Activated naive CD4-positive, alpha-beta T cell treated with anti-CD3 and anti-CD28 coated beads, Interleukin-2, amount 10 ng/mL, durations not matched to agents 7 days and 5 days (primary cell): ENCODE measurements at regions not wholly inside any gene's neighbourhood (a gene's known extent, or its start where the extent isn't known, plus 50 kb on each side); places are given as distances from the start of the nearest gene placed in this dataset.

ENCODE experiments used
- CTCF ChIA-PET: fragments of 350-600 bp; sonication (Branson Sonifier 250); formaldehyde crosslinking; loops from one replicate; lab custom pipeline; 2021; ENCODE audit warnings: antibody characterized with exemption; lab: Charles Lee
- DNase-seq: peaks from one replicate; pipeline ENCODE4 v3.0.0-alpha.2; 2020
- H3K27ac Mint-ChIP-seq: one replicate; pipeline ENCODE4 v1.8.0; 2021; ENCODE audit warnings: mild to moderate bottlenecking, moderate library complexity, mixed read lengths
- H3K27me3 Mint-ChIP-seq: one replicate; pipeline ENCODE4 v1.8.0; 2021; ENCODE audit warnings: mild to moderate bottlenecking, mixed read lengths
- H3K36me3 Mint-ChIP-seq: one replicate; pipeline ENCODE4 v1.8.0; 2021; ENCODE audit warnings: mixed read lengths
- H3K4me1 Mint-ChIP-seq: one replicate; pipeline ENCODE4 v1.8.0; 2021; ENCODE audit warnings: mixed read lengths
- H3K4me3 Mint-ChIP-seq: one replicate; pipeline ENCODE4 v1.8.0; 2021; ENCODE audit warnings: mild to moderate bottlenecking, moderate library complexity, mixed read lengths
- H3K9me3 Mint-ChIP-seq: one replicate; pipeline ENCODE4 v1.8.0; 2021; ENCODE audit warnings: mixed read lengths

DNA sequence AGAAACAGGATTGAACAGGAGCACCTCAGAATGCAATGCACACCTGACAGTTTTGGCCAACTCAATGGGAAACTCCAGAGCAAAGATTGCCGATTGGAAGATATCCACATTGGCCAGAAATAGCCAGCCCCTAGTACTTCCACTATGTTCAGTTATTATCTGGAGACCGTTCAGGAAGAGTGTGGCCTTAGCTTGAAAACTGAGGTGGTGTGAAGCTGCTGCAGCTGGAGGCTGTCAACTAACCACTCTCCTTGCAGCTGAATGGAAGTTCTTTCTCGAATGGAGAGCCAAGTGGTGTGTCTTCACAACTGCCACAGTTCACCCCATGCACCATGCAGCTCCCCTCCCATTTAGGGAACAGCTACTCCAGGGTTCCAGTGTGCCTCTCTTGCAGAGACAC lies 61.9 kb upstream of the DHX40 start:
- Mint-ChIP-seq H3K9me3 (no peaks in the 10 kb centered on the region), H3K36me3 (no peaks in the 10 kb centered on the region), H3K4me3 (no peak overlapping the region), H3K27ac (no peak overlapping the region), H3K27me3 (peaks cover 5% of the 10 kb centered on the region), H3K4me1 (no peaks in the 10 kb centered on the region)
- DNase-seq, result no peak
- CTCF ChIA-PET, result interaction anchor here (0.6 to 0.9 kb wide), 2 partner anchors 9 to 374 kb away, joined by 3 read pairs; no protein-coding TSS in a partner anchor

DNA sequence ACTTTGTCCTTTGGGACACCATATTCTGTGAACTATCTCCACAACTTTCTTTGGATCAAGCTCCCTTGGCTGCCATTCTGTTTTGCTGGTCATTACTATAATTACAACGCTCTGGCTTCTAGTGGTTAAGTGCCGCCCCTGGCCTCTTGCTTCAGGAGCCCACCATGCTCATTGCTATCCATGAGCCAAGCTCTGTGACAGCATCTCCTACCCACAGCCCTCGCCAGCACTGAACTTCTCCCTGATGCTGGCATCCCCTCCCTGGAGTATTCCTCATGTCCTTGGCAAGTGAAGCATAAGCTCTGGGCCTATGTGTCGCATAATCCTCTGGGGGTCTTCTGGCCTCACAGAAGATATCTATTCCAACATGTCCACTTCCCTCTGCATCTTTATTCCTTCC lies 60.6 kb upstream of the DHX40 start:
- no peaks in the 10 kb centered on the region for H3K4me1 Mint-ChIP-seq
- H3K4me3 Mint-ChIP-seq, result no peak overlapping the region
- no peak overlapping the region for H3K27ac Mint-ChIP-seq
- no peaks in the 10 kb centered on the region for H3K9me3 Mint-ChIP-seq
- CTCF ChIA-PET, result no interaction called here
- DNase-seq, result no peak
- H3K27me3 Mint-ChIP-seq, result peaks cover 3% of the 10 kb centered on the region
- H3K36me3 Mint-ChIP-seq, result no peaks in the 10 kb centered on the region

DNA sequence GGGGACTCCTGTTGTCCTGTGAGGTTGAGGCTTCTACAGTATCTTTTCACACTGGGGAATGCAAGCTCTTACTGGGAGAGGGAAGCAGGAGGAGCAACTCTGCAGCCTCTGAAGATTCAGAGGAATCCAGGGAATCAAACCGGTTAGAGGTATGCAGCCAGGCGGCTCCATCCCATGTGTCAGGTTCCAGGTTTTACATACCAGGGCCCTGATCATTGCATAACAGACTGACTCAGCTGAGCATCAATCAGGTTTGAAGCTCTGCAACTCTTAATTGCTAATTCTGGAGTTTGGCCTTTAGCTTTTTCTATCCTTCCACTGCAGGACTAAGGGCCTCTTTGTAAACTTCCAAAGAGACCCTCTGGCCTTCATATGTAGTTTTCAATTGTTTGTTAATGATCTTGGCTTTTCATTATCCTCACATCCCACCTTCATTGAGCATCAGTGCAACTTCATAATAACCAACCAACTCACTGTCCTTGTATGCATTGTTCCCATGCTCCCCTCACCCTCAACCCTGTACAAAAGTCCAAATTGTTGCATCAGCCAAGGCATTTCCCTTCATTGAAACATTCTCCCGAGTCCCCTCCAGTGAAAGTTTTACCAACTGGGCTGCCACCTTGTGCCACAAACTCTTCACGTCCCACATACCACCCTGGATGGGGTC lies 59.7 kb upstream of the DHX40 start:
- H3K27ac Mint-ChIP-seq, result no peak overlapping the region
- DNase-seq, result no peak

DNA sequence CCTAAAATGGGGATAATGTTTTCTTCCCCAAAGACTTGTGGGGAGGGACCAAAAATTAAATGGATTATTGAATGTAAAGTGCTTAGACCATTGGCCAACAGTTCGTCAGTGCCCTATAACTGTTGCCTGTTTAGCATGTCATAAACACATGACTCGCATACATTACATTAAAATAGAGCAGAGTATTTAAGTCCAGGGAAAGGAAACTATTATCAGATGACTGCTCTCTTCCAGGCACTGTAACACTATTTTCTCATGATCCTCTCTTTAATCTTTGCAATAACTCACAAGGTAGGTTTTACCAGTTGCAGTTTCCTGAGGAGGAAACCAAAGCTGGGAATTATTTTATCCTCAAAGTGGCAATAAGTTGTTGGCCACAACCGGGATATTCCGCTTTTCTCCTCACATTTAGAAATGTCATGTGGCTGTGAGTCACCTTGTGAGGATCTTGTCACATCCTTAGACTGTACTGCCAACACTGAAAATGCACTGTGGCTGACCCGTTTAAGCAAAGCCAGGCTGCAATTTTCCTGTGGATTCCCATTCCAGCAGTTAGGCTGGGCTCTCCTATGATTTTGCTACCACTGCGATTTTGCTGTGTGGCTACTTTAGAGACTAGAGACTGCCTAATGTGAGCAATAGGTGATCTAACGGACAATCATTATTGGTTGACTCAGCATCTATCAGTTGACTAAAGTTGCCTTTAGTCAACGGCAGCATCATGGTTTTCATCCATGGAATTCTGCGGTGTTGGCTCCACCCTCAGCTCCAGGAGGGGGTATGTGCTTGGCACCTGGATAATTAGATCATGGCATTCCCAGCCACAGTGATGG lies 58.3 kb upstream of the DHX40 start:
- Mint-ChIP-seq H3K27me3 (peaks cover 10% of the 10 kb centered on the region), H3K4me1 (no peaks in the 10 kb centered on the region), H3K27ac (no peak overlapping the region), H3K9me3 (no peaks in the 10 kb centered on the region), H3K36me3 (no peaks in the 10 kb centered on the region), H3K4me3 (no peak overlapping the region)
- DNase-seq, result no peak
- CTCF ChIA-PET, result interaction anchor here (1.0 kb wide), 1 partner anchor 16 kb away, joined by 3 read pairs; no protein-coding TSS in a partner anchor

More for the DNA sequence above, 59.7 kb upstream of the DHX40 start:
- H3K4me3 Mint-ChIP-seq, result no peak overlapping the region
- no peaks in the 10 kb centered on the region for H3K36me3 Mint-ChIP-seq
- H3K27me3 Mint-ChIP-seq, result peaks cover 8% of the 10 kb centered on the region
- CTCF ChIA-PET, result interaction anchor here (1.0 kb wide), 1 partner anchor 17 kb away, joined by 3 read pairs; no protein-coding TSS in a partner anchor
- no peaks in the 10 kb centered on the region for H3K4me1 Mint-ChIP-seq
- no peaks in the 10 kb centered on the region for H3K9me3 Mint-ChIP-seq

DNA sequence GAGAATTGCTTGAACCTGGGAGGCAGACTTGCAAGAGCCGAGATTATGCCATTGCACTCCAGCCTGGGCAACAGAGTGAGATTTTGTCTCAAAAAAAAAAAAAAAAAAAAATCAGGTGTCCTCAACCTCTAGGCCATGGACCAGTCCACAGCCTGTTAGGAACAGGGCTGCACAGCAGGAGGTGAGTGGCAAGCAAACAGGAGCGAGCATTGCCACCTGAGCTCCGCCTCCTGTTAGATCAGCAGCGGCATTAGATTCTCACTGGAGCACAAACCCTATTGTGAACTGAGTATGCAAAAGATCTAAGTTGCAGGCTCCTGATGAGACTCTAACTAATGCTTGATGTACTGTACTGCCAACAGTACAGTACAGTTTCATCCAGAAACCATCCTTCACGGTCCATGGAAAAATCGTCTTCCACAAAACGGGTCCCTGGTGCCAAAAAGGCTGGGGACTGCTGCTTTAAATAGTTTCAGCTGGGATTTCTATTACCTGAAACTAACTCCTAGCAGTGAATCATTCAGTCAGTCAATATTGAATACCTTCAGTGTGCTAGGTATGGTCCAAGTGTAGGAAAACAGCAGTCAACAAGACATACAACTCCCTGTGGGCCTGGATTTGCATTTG lies 56.3 kb upstream of the DHX40 start:
- CTCF ChIA-PET, result no interaction called here
- H3K27me3 Mint-ChIP-seq, result peaks cover 10% of the 10 kb centered on the region
- no peak overlapping the region for H3K4me3 Mint-ChIP-seq
- no peaks in the 10 kb centered on the region for H3K36me3 Mint-ChIP-seq
- H3K9me3 Mint-ChIP-seq, result no peaks in the 10 kb centered on the region
- no peak overlapping the region for H3K27ac Mint-ChIP-seq
- no peak for DNase-seq
- no peaks in the 10 kb centered on the region for H3K4me1 Mint-ChIP-seq

DNA sequence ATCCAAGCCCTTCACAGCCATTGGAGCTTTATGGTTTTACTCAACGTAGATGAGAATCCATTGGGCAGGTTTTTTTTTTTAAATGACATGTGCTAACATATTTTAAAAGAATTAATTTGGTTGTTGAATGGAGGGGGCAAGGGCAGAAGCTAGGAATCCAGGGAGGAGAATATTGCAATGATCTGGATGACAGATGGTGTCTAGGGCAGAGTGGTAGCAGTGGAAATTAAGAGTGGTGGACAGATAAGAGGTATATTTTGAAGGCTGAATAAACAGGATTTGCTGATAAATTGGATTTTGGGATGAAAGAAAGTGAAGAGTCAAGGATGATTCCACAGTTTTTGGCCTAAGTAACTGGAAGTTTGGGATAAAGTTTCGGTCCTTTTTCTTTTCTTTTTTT lies 54.8 kb upstream of the DHX40 start:
- Mint-ChIP-seq H3K27ac (no peak overlapping the region), H3K36me3 (no peaks in the 10 kb centered on the region)
- DNase-seq, result no peak

DNA sequence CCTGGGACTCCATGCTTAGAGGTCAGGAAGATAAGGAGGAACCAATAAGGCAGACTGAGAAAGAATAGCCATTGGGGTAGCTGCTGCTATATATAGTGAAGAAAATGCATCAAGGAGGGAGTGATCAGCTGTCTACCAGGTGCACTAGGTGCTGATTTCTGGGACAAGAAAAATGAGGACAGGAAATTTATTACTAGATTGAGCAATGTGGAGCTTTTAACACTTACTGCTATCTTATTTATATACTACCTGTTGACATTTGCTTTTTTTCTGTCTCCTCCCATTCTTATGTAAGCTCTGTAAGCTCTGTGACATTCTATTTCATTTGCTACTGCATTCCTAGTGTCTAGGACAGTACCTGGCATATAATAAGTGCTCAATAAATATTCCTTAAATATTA lies 53.7 kb upstream of the DHX40 start:
- no peak for DNase-seq
- H3K36me3 Mint-ChIP-seq, result no peaks in the 10 kb centered on the region
- H3K4me1 Mint-ChIP-seq, result no peaks in the 10 kb centered on the region
- H3K9me3 Mint-ChIP-seq, result no peaks in the 10 kb centered on the region
- CTCF ChIA-PET, result no interaction called here
- H3K27me3 Mint-ChIP-seq, result peaks cover 10% of the 10 kb centered on the region
- H3K4me3 Mint-ChIP-seq, result no peak overlapping the region
- no peak overlapping the region for H3K27ac Mint-ChIP-seq

More for the DNA sequence above, 54.8 kb upstream of the DHX40 start:
- no peak overlapping the region for H3K4me3 Mint-ChIP-seq
- CTCF ChIA-PET, result no interaction called here
- H3K27me3 Mint-ChIP-seq, result peaks cover 10% of the 10 kb centered on the region
- H3K9me3 Mint-ChIP-seq, result no peaks in the 10 kb centered on the region
- no peaks in the 10 kb centered on the region for H3K4me1 Mint-ChIP-seq

DNA sequence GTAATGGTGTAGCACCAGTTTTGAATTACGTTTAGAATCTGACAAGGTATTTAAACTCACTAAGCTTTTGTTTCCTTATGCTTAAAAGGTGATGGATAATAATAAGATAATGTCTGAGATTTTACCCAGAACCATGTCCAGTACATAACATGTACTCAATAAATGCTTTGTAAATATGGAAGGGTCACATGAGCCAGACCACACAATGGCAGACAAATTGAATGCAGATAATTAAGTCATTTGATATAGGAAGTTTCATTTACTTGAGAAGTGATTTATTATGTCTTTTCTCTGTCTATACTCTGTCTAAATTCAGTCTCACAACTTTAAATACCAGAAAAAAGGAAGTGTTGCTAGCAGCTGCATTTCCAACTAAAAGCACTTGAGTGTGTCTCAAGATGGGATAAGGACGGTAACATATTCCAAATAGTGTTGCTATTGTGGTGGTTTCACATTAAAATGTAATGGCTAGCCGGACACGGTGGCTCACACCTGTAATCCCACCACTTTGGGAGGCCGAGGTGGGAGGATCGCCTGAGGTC lies 52.5 kb upstream of the DHX40 start:
- no peak for DNase-seq
- no peak overlapping the region for H3K4me3 Mint-ChIP-seq
- H3K4me1 Mint-ChIP-seq, result no peaks in the 10 kb centered on the region
- CTCF ChIA-PET, result interaction anchor here (0.6 kb wide), 1 partner anchor 796 kb away, joined by 3 read pairs; no protein-coding TSS in a partner anchor
- H3K36me3 Mint-ChIP-seq, result no peaks in the 10 kb centered on the region
- no peak overlapping the region for H3K27ac Mint-ChIP-seq
- H3K9me3 Mint-ChIP-seq, result no peaks in the 10 kb centered on the region
- peaks cover 10% of the 10 kb centered on the region for H3K27me3 Mint-ChIP-seq

DNA sequence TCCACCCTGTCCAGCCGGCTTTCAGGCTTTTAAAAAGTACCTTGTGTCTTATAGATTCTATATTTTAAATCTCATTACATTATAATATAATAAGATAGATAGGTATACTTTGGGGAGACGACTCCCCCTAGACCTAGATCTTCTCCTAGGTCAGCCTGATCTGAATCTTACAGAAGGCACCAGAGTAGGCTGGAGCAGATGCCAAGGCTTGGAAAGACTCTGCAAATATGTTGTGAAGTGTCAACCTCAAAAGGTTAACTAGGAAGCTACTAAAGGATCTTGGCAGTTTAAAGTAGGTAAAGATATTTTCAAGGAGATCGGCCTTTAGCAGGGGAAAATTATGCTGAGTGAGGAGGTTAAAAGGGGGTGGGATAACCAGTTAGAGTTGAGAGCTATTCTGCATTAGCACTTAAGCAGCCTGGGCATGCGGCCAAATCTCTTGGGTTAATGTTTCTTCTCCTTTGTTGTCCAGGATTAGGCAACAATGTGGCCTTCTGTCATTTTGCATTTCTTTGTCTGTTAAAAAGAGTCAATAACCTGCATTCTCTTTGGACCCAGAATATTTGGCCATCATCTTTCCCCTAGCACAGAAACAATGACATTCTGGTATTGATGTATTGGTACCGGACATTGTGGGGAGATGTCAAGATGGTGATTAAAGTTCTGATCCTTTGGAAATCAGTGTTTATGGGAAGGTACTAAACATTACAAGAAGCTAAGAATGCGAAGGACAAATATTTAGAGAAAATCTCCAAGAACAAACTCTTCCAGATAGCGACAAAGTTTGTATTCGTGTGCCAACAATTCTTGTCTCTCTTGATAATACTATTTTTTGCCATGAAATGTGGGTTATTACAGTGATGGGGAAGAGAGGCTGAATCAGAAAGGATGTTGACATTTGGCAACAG lies 51.2 kb upstream of the DHX40 start:
- no peak for DNase-seq
- CTCF ChIA-PET, result no interaction called here
- Mint-ChIP-seq H3K9me3 (no peaks in the 10 kb centered on the region), H3K27me3 (peaks cover 10% of the 10 kb centered on the region), H3K27ac (no peak overlapping the region), H3K4me3 (no peak overlapping the region), H3K4me1 (no peaks in the 10 kb centered on the region), H3K36me3 (no peaks in the 10 kb centered on the region)
